ENCODE measurements at regions not wholly inside any gene's neighbourhood (a gene's known extent, or its start where the extent isn't known, plus 50 kb on each side); places are given as distances from the start of the nearest gene placed in this dataset.

- TF ChIP-seq ZBTB4 (CRISPR knock-in tag; IDR thresholded peaks at IDR 0.05; ENCODE audit: borderline replicate concordance) (no peak), SMARCC2 (IDR thresholded peaks at IDR 0.05) (no peak), ZNF232 (CRISPR knock-in tag; IDR thresholded peaks at IDR 0.05; ENCODE audit: borderline replicate concordance) (no peak), ZNF660 (CRISPR knock-in tag; IDR thresholded peaks at IDR 0.05; ENCODE audit: borderline replicate concordance, low read depth) (no peak), HHEX (CRISPR knock-in tag; IDR thresholded peaks at IDR 0.05) (no peak), HNF4A (CRISPR knock-in tag; IDR thresholded peaks at IDR 0.05) (peak; percentile 65), ZSCAN12 (CRISPR knock-in tag; IDR thresholded peaks at IDR 0.05) (no peak), CREM (IDR thresholded peaks at IDR 0.05) (peak; percentile 51; the same call in 1 of the 2 replicates), CREM (CRISPR knock-in tag; IDR thresholded peaks at IDR 0.05) (no peak), ZNF749 (CRISPR knock-in tag; IDR thresholded peaks at IDR 0.05; ENCODE audit: borderline replicate concordance) (no peak), ZNF225 (CRISPR knock-in tag; IDR thresholded peaks at IDR 0.05) (no peak), TCF7 (IDR thresholded peaks at IDR 0.05; ENCODE audit: low read depth) (0 out of 2 replicates have a peak, but pooled peaks have one; percentile 22), KDM5B (CRISPR knock-in tag; IDR thresholded peaks at IDR 0.05; ENCODE audit: borderline replicate concordance) (no peak), ZNF10 (CRISPR knock-in tag; IDR thresholded peaks at IDR 0.05; ENCODE audit: borderline replicate concordance, low read depth) (no peak), POGZ (CRISPR knock-in tag; IDR thresholded peaks at IDR 0.05) (peak; percentile 77), ZNF460 (CRISPR knock-in tag; IDR thresholded peaks at IDR 0.05; ENCODE audit: borderline replicate concordance) (no peak), RBM22 (optimal IDR thresholded peaks at IDR 0.05; ENCODE audit: low read length) (no peak), ZNF567 (CRISPR knock-in tag; IDR thresholded peaks at IDR 0.05; ENCODE audit: borderline replicate concordance) (no peak), ERF (CRISPR knock-in tag; IDR thresholded peaks at IDR 0.05) (no peak), KMT2A (CRISPR knock-in tag; IDR thresholded peaks at IDR 0.05) (no peak), CBX1 (IDR thresholded peaks at IDR 0.05; ENCODE audit: low read depth) (no peak), BATF2 (CRISPR knock-in tag; IDR thresholded peaks at IDR 0.05) (no peak), SPEN (CRISPR knock-in tag; IDR thresholded peaks at IDR 0.05; ENCODE audit: low read depth) (no peak), ETS1 (CRISPR knock-in tag; IDR thresholded peaks at IDR 0.05) (no peak), ZNF619 (CRISPR knock-in tag; IDR thresholded peaks at IDR 0.05) (no peak), ZNF337 (CRISPR knock-in tag; IDR thresholded peaks at IDR 0.05; ENCODE audit: borderline replicate concordance, low read depth) (no peak), GABPA (IDR thresholded peaks at IDR 0.05; ENCODE audit: low read depth, low read length) (no peak), GABPA (CRISPR knock-in tag; IDR thresholded peaks at IDR 0.05; ENCODE audit: low read depth) (peak; percentile 39; the same call in 1 of the 2 replicates), RXRB (CRISPR knock-in tag; IDR thresholded peaks at IDR 0.05; ENCODE audit: borderline replicate concordance) (peak; percentile 61; the same call in 1 of the 2 replicates)
Measured at GRCh38 chr12:24045816-24046257, 96.4 kb upstream of the SOX5 start (continued).

All from HepG2 (cell line).